ENCODE measurements at regions not wholly inside any gene's neighbourhood (a gene's known extent, or its start where the extent isn't known, plus 50 kb on each side); places are given as distances from the start of the nearest gene placed in this dataset.

DNA sequence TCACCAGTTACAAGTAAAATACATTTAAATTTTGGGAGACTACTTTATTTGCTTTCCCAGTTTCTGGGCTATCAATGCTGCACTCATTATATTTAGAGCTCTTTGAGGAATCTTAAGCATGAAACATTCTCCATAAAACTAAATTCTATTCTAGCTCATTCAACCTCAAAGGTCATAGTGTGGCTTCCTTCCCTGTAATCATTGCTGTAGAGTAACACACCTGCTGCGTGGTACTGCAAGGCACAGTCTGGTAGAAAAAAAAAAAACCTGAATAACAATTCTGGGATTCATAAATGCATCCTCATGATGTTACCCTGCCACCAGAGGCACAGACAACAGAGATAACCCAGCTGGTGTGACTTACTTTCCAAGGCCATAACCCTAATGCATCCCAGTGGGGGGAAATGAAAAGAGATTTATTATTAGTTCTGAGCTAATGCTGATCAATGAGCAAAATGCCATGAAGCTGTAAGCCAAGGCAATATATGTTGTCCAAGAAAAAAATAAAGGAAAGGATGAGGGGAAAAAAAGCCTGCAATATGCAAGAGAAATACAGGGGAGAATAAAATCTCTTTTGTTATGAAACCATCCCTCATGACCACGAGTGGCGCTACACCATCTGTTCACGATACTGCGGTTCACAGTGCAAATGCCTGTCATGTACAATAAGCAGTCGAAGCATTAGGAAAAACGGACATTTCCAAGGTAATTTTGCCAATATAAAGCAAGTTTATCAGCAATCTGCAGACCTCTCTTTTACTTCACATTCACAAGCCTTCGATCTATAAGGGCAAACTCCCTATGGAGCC lies 1481.6 kb upstream of the PIK3C3 start:
- no peak for TF ChIP-seq YY1 (IDR thresholded peaks at IDR 0.05; ENCODE audit: insufficient read depth, insufficient read length)
- no peak for TF ChIP-seq ZNF274 (IDR thresholded peaks at IDR 0.05; ENCODE audit: low read depth, low read length)

Measured in NT2/D1 (cell line).